Lung (tissue), 11 donors: ENCODE measurements at regions not wholly inside any gene's neighbourhood (a gene's known extent, or its start where the extent isn't known, plus 50 kb on each side); places are given as distances from the start of the nearest gene placed in this dataset.

Source experiments
- ATAC-seq: fragments of 200-7000 bp; cut with Tn5 transposase; one replicate; pipeline ENCODE4 v1.9.1; 2020; ENCODE audit warnings: moderate number of reproducible peaks; ENCODE audit not compliant: insufficient read depth, low FRiP score
- DNase-seq, 3 donors: peaks; one replicate each; pipeline ENCODE4 v3.0.0-alpha.2; 2013 to 2017
- H3K27ac ChIP-seq, 2 donors: one replicate each; pipeline ENCODE4 v1.5.1; 2013; ENCODE audit warnings: mild to moderate bottlenecking in 2 of 2, moderate library complexity in 2 of 2, control low read depth in 1 of 2, inconsistent platforms in 1 of 2, low read depth in 1 of 2, low read length in 1 of 2
- H3K27me3 ChIP-seq, 3 donors: one replicate each; pipeline ENCODE4 v1.5.1; 2013; ENCODE audit warnings: low read length in 2 of 3; ENCODE audit not compliant: control insufficient read depth in 3 of 3, insufficient read depth in 3 of 3
- H3K36me3 ChIP-seq, 4 donors: one replicate each; pipeline ENCODE4 v1.5.1; 2013; ENCODE audit warnings: low read length in 4 of 4, mild to moderate bottlenecking in 1 of 4, moderate library complexity in 1 of 4; ENCODE audit not compliant: control insufficient read depth in 4 of 4, insufficient read depth in 4 of 4
- H3K4me1 ChIP-seq, 5 donors: one replicate each; pipeline ENCODE4 v1.5.1; 2013; ENCODE audit warnings: low read length in 5 of 5, mild to moderate bottlenecking in 2 of 5, moderate library complexity in 1 of 5; ENCODE audit not compliant: control insufficient read depth in 5 of 5, insufficient read depth in 5 of 5
- H3K4me3 ChIP-seq: one replicate; pipeline ENCODE4 v1.5.1; 2013; ENCODE audit warnings: mild to moderate bottlenecking, control low read depth, moderate library complexity
- H3K9ac ChIP-seq, 2 donors: one replicate each; pipeline ENCODE4 v1.5.1; 2013; ENCODE audit warnings: low read length in 2 of 2, control low read depth in 1 of 2; ENCODE audit not compliant: insufficient read depth in 1 of 2
- H3K9me3 ChIP-seq, 4 donors: one replicate each; pipeline ENCODE4 v1.5.1; 2013; ENCODE audit warnings: low read length in 3 of 4, mild to moderate bottlenecking in 1 of 4, moderate library complexity in 1 of 4; ENCODE audit not compliant: control insufficient read depth in 4 of 4, insufficient read depth in 3 of 4
- CTCF ChIP-seq: IDR thresholded peaks from 2 replicates; pipeline ENCODE4 v1.5.1; 2012; ENCODE audit warnings: mild to moderate bottlenecking; ENCODE audit errors: control extremely low read depth, extremely low read depth
- WGBS, 2 donors: extraction: QIAGEN DNeasy Blood & Tissue Kit; methylation state at CpG; one replicate each; pipeline ENCODE4 v1.1.7; 2013; 5-methylcytosine and 5-hydroxymethylcytosine counted together
- donor health status: control.
- donor health status: control.
- donor health status: Bipolar disorder and iron deficiency.
- donor health status: healthy.
- donor health status: DM: yes; HTN: yes; CAD: no.

GRCh38 chr20:12016291-12016690 is 98.6 kb downstream of the BTBD3 start:
- WGBS, 2 donors = 64 to 76% methylated on average over 2 of the region's 2 CpGs
- TF ChIP-seq CTCF = no peak

GRCh38 chr20:12019715-12020114 is 102.0 kb downstream of the BTBD3 start:
- no peak for ATAC-seq
- Histone ChIP-seq H3K27me3 (no peaks in the 10 kb centered on the region), H3K4me3 (no peak overlapping the region), H3K9me3 (no peaks in the 10 kb centered on the region), H3K27ac (no peak overlapping the region), H3K4me1 (peaks cover 0 to 2% (median 0%) of the 10 kb centered on the region in 5 donors), H3K36me3 (no peaks in the 10 kb centered on the region), H3K9ac (no peak overlapping the region)
- TF ChIP-seq CTCF = no peak
- WGBS, 2 donors = 41 to 56% methylated on average over 3 of the region's 3 CpGs
- no peak for DNase-seq

More at GRCh38 chr20:12016291-12016690, 98.6 kb downstream of the BTBD3 start:
- ATAC-seq (no peak), DNase-seq (no peak)
- Histone ChIP-seq H3K27me3 (no peaks in the 10 kb centered on the region), H3K36me3 (no peaks in the 10 kb centered on the region), H3K4me3 (no peak overlapping the region), H3K27ac (no peak overlapping the region), H3K9ac (no peak overlapping the region), H3K4me1 (peaks cover 0 to 2% (median 0%) of the 10 kb centered on the region in 5 donors), H3K9me3 (no peaks in the 10 kb centered on the region)

GRCh38 chr20:12020846-12021245 is 103.2 kb downstream of the BTBD3 start:
- 78 to 80% methylated on average over 4 of the region's 4 CpGs for WGBS, 2 donors
- no peak overlapping the region for H3K4me3 ChIP-seq
- H3K9me3 ChIP-seq = no peaks in the 10 kb centered on the region
- no peaks in the 10 kb centered on the region for H3K36me3 ChIP-seq
- peaks cover 0 to 2% (median 0%) of the 10 kb centered on the region in 5 donors for H3K4me1 ChIP-seq
- no peak overlapping the region for H3K27ac ChIP-seq
- H3K27me3 ChIP-seq = no peaks in the 10 kb centered on the region
- no peak for DNase-seq
- no peak for ATAC-seq
- H3K9ac ChIP-seq = no peak overlapping the region
- no peak for TF ChIP-seq CTCF

GRCh38 chr20:12022126-12022525 is 104.4 kb downstream of the BTBD3 start:
- no peak for TF ChIP-seq CTCF

More at GRCh38 chr20:12022126-12022525, 104.4 kb downstream of the BTBD3 start:
- Histone ChIP-seq H3K36me3 (no peaks in the 10 kb centered on the region), H3K4me3 (no peak overlapping the region), H3K9ac (no peak overlapping the region), H3K27ac (no peak overlapping the region), H3K4me1 (no peaks in the 10 kb centered on the region), H3K27me3 (no peaks in the 10 kb centered on the region), H3K9me3 (no peaks in the 10 kb centered on the region)
- ATAC-seq (no peak), DNase-seq (no peak)
- WGBS, 2 donors = 94 to 96% methylated on average over 2 of the region's 2 CpGs
